DND-41 (cell line): ENCODE measurements at regions not wholly inside any gene's neighbourhood (a gene's known extent, or its start where the extent isn't known, plus 50 kb on each side); places are given as distances from the start of the nearest gene placed in this dataset.

ENCODE experiments used
- CTCF ChIP-seq: IDR thresholded peaks from 2 replicates; pipeline ENCODE4 v1.5.1; 2012; ENCODE audit warnings: borderline replicate concordance, low read length, moderate library complexity, mild to moderate bottlenecking; ENCODE audit not compliant: poor library complexity, severe bottlenecking; ENCODE audit errors: extremely low read depth
- EZH2 ChIP-seq: IDR thresholded peaks from 3 replicates; pipeline ENCODE4 v1.6.1; 2012; ENCODE audit warnings: borderline replicate concordance, low read depth, mild to moderate bottlenecking, moderate library complexity, low read length, inconsistent platforms; ENCODE audit not compliant: severe bottlenecking

GRCh38 chr3:16112910-16113504 lies 61.5 kb upstream of the GALNT15 start:
- TF ChIP-seq CTCF (no peak), EZH2 (no peak)
